Naive thymus-derived CD4-positive, alpha-beta T cell (primary cell): ENCODE measurements at regions not wholly inside any gene's neighbourhood (a gene's known extent, or its start where the extent isn't known, plus 50 kb on each side); places are given as distances from the start of the nearest gene placed in this dataset.

Experiments used
- ATAC-seq: fragments of 150-1000 bp; cut with Tn5 transposase; 2 replicates; pipeline ENCODE4 v1.10.0; 2021; ENCODE audit warnings: mild to moderate bottlenecking, moderate library complexity
- CTCF ChIA-PET: fragments of 350-600 bp; sonication (Branson Sonifier 250); formaldehyde crosslinking; loops from one replicate; lab custom pipeline; 2021; ENCODE audit warnings: antibody characterized with exemption; lab: Charles Lee
- POLR2A ChIA-PET: fragments of 350-600 bp; sonication (Branson Sonifier 250); formaldehyde crosslinking; loops from one replicate; lab custom pipeline; 2021; ENCODE audit warnings: antibody characterized with exemption, inconsistent platforms; lab: Charles Lee
- DNase-seq, 9 donors: peaks; one replicate each; pipeline versions ENCODE4 v3.0.0 to v3.0.0-alpha.2; 2020 to 2022; ENCODE audit warnings: mixed read lengths in 1 of 9
- H3K27ac ChIP-seq: one replicate; pipeline ENCODE4 v1.7.0; 2013; ENCODE audit warnings: mild to moderate bottlenecking, low read depth, low read length, moderate library complexity
- H3K27me3 ChIP-seq, 2 donors: one replicate each; pipeline ENCODE4 v1.7.0; 2013; ENCODE audit warnings: low read length in 2 of 2, mild to moderate bottlenecking in 2 of 2, moderate library complexity in 2 of 2; ENCODE audit not compliant: control insufficient read depth in 2 of 2, insufficient read depth in 2 of 2
- H3K36me3 ChIP-seq, 3 experiments: 1 replicate in 2 of 3; 2 replicates in 1 of 3; pipeline ENCODE4 v1.7.0; 2013; ENCODE audit warnings: low read length in 3 of 3, mild to moderate bottlenecking in 3 of 3, moderate library complexity in 1 of 3; ENCODE audit not compliant: insufficient read depth in 3 of 3, control insufficient read depth in 2 of 3
- H3K4me1 ChIP-seq, 2 donors: one replicate each; pipeline ENCODE4 v1.7.0; 2013; ENCODE audit warnings: low read length in 2 of 2, mild to moderate bottlenecking in 2 of 2, moderate library complexity in 1 of 2; ENCODE audit not compliant: control insufficient read depth in 2 of 2, insufficient read depth in 2 of 2
- H3K4me3 ChIP-seq: 2 replicates; pipeline ENCODE4 v1.7.0; 2013; ENCODE audit warnings: mild to moderate bottlenecking, low read length
- H3K9me3 ChIP-seq, 3 experiments: 1 replicate in 2 of 3; 2 replicates in 1 of 3; pipeline ENCODE4 v1.7.0; 2013; ENCODE audit warnings: low read length in 3 of 3; ENCODE audit not compliant: control insufficient read depth in 2 of 3
- H3K27ac Mint-ChIP-seq, 9 donors: one replicate each; pipeline ENCODE4 v1.8.0; 2020 to 2022; ENCODE audit warnings: mixed read lengths in 9 of 9, mild to moderate bottlenecking in 8 of 9, moderate library complexity in 5 of 9, inconsistent platforms in 2 of 9
- H3K27me3 Mint-ChIP-seq, 5 donors: one replicate each; pipeline ENCODE4 v1.8.0; 2021 to 2022; ENCODE audit warnings: mixed read lengths in 5 of 5, mild to moderate bottlenecking in 1 of 5
- H3K36me3 Mint-ChIP-seq, 5 donors: one replicate each; pipeline ENCODE4 v1.8.0; 2020 to 2022; ENCODE audit warnings: mixed read lengths in 5 of 5, mild to moderate bottlenecking in 3 of 5, inconsistent platforms in 1 of 5
- H3K4me1 Mint-ChIP-seq, 7 donors: one replicate each; pipeline ENCODE4 v1.8.0; 2020 to 2022; ENCODE audit warnings: mixed read lengths in 7 of 7, mild to moderate bottlenecking in 3 of 7, inconsistent platforms in 1 of 7
- H3K4me3 Mint-ChIP-seq, 10 donors: one replicate each; pipeline ENCODE4 v1.8.0; 2020 to 2022; ENCODE audit warnings: mild to moderate bottlenecking in 10 of 10, mixed read lengths in 10 of 10, moderate library complexity in 6 of 10, inconsistent platforms in 2 of 10
- H3K9me3 Mint-ChIP-seq, 11 donors: one replicate each; pipeline ENCODE4 v1.8.0; 2020 to 2022; ENCODE audit warnings: mixed read lengths in 11 of 11, mild to moderate bottlenecking in 4 of 11, inconsistent platforms in 1 of 11, moderate library complexity in 1 of 11
- intact Hi-C, 2 donors: fragments of 100-400 bp; cut with micrococcal nuclease; formaldehyde crosslinking; loops; one replicate each; pipeline ENCODE4 v1.15.1; 2023

GRCh38 chr4:100056701-100057100 is 106.6 kb upstream of the H2AZ1 start:
- ChIA-PET CTCF (no interaction called here), POLR2A (no interaction called here)
- no peak for DNase-seq
- Mint-ChIP-seq H3K36me3 (no peaks in the 10 kb centered on the region), H3K27me3 (peaks cover 6 to 31% (median 17%) of the 10 kb centered on the region in 5 donors), H3K9me3 (peaks cover 0 to 2% (median 0%) of the 10 kb centered on the region in 11 donors), H3K4me1 (no peaks in the 10 kb centered on the region), H3K4me3 (no peak overlapping the region), H3K27ac (no peak overlapping the region)
- Histone ChIP-seq H3K27me3 (no peaks in the 10 kb centered on the region), H3K4me1 (no peaks in the 10 kb centered on the region), H3K36me3 (no peaks in the 10 kb centered on the region), H3K9me3 (no peaks in the 10 kb centered on the region), H3K4me3 (no peak overlapping the region), H3K27ac (no peak overlapping the region)
- no peak for ATAC-seq
- intact Hi-C loops = no loop called here

GRCh38 chr4:100054071-100054470 is 104.0 kb upstream of the H2AZ1 start:
- Histone ChIP-seq H3K4me3 (no peak overlapping the region), H3K4me1 (no peaks in the 10 kb centered on the region), H3K9me3 (no peaks in the 10 kb centered on the region), H3K36me3 (no peaks in the 10 kb centered on the region), H3K27me3 (no peaks in the 10 kb centered on the region), H3K27ac (no peak overlapping the region)
- Mint-ChIP-seq H3K27ac (no peak overlapping the region), H3K4me1 (no peaks in the 10 kb centered on the region), H3K36me3 (peaks cover 0 to 4% (median 0%) of the 10 kb centered on the region in 5 donors), H3K4me3 (no peak overlapping the region), H3K9me3 (peaks cover 0 to 6% (median 0%) of the 10 kb centered on the region in 11 donors), H3K27me3 (peaks cover 6 to 40% (median 19%) of the 10 kb centered on the region in 5 donors)
- ChIA-PET POLR2A (no interaction called here), CTCF (no interaction called here)
- no peak for ATAC-seq
- no peak for DNase-seq
- intact Hi-C loops = no loop called here

- Histone ChIP-seq H3K27ac (no peak overlapping the region), H3K27me3 (no peaks in the 10 kb centered on the region), H3K4me3 (no peak overlapping the region), H3K36me3 (no peaks in the 10 kb centered on the region), H3K9me3 (no peaks in the 10 kb centered on the region), H3K4me1 (no peaks in the 10 kb centered on the region)
- DNase-seq = no peak
- intact Hi-C loops = no loop called here
- no peak for ATAC-seq
- Mint-ChIP-seq H3K27ac (no peak overlapping the region), H3K9me3 (peaks cover 0 to 10% (median 2%) of the 10 kb centered on the region in 11 donors), H3K4me1 (no peaks in the 10 kb centered on the region), H3K4me3 (no peak overlapping the region), H3K36me3 (peaks cover 0 to 4% (median 0%) of the 10 kb centered on the region in 5 donors), H3K27me3 (peaks cover 2 to 22% (median 17%) of the 10 kb centered on the region in 5 donors)
- CTCF ChIA-PET = no interaction called here
- POLR2A ChIA-PET = no interaction called here
These were observed 99.8 kb upstream of the H2AZ1 start for GRCh38 chr4:100049872-100050271.

- no peaks in the 10 kb centered on the region for H3K36me3 Mint-ChIP-seq
- CTCF ChIA-PET = no interaction called here
- intact Hi-C loops = no loop called here
These were observed 92.6 kb upstream of the H2AZ1 start for GRCh38 chr4:100042711-100043110.

GRCh38 chr4:100042235-100042634 is 92.2 kb upstream of the H2AZ1 start:
- Mint-ChIP-seq H3K27ac (no peak overlapping the region), H3K27me3 (peaks cover 0 to 9% (median 0%) of the 10 kb centered on the region in 5 donors), H3K4me3 (no peak overlapping the region), H3K36me3 (no peaks in the 10 kb centered on the region), H3K4me1 (no peaks in the 10 kb centered on the region), H3K9me3 (peaks cover 0 to 5% (median 0%) of the 10 kb centered on the region in 11 donors)
- H3K4me1 ChIP-seq = no peaks in the 10 kb centered on the region
- no peaks in the 10 kb centered on the region for H3K9me3 ChIP-seq
- H3K36me3 ChIP-seq = no peaks in the 10 kb centered on the region
- no peak overlapping the region for H3K27ac ChIP-seq
- DNase-seq (no peak), ATAC-seq (no peak)
- intact Hi-C loops = no loop called here
- CTCF ChIA-PET = no interaction called here
- H3K4me3 ChIP-seq = no peak overlapping the region
- H3K27me3 ChIP-seq = no peaks in the 10 kb centered on the region
- POLR2A ChIA-PET = no interaction called here

More at GRCh38 chr4:100042711-100043110, 92.6 kb upstream of the H2AZ1 start:
- no peak overlapping the region for H3K4me3 Mint-ChIP-seq
- H3K27me3 ChIP-seq = no peaks in the 10 kb centered on the region
- peaks cover 0 to 5% (median 0%) of the 10 kb centered on the region in 11 donors for H3K9me3 Mint-ChIP-seq
- no peaks in the 10 kb centered on the region for H3K36me3 ChIP-seq
- H3K4me1 Mint-ChIP-seq = no peaks in the 10 kb centered on the region
- DNase-seq (no peak), ATAC-seq (no peak)
- H3K4me3 ChIP-seq = no peak overlapping the region
- no peaks in the 10 kb centered on the region for H3K4me1 ChIP-seq
- H3K27me3 Mint-ChIP-seq = peaks cover 0 to 9% (median 0%) of the 10 kb centered on the region in 5 donors
- H3K27ac Mint-ChIP-seq = no peak overlapping the region
- POLR2A ChIA-PET = no interaction called here
- no peaks in the 10 kb centered on the region for H3K9me3 ChIP-seq
- H3K27ac ChIP-seq = no peak overlapping the region

GRCh38 chr4:100041646-100042045 is 91.6 kb upstream of the H2AZ1 start:
- Mint-ChIP-seq H3K4me1 (no peaks in the 10 kb centered on the region), H3K27me3 (peaks cover 0 to 11% (median 0%) of the 10 kb centered on the region in 5 donors), H3K4me3 (no peak overlapping the region), H3K9me3 (peaks cover 0 to 6% (median 1%) of the 10 kb centered on the region in 11 donors), H3K27ac (no peak overlapping the region), H3K36me3 (peaks cover 0 to 3% (median 0%) of the 10 kb centered on the region in 5 donors)
- Histone ChIP-seq H3K27me3 (no peaks in the 10 kb centered on the region), H3K4me1 (no peaks in the 10 kb centered on the region), H3K9me3 (no peaks in the 10 kb centered on the region), H3K36me3 (no peaks in the 10 kb centered on the region), H3K27ac (no peak overlapping the region), H3K4me3 (no peak overlapping the region)
- intact Hi-C loops = no loop called here
- ChIA-PET CTCF (no interaction called here), POLR2A (no interaction called here)
- no peak for ATAC-seq
- no peak for DNase-seq

GRCh38 chr4:100034023-100034664 is 84.1 kb upstream of the H2AZ1 start:
- H3K9me3 Mint-ChIP-seq = peaks cover 0 to 16% (median 4%) of the 10 kb centered on the region in 11 donors
- no peak for DNase-seq
- no peak overlapping the region for H3K27ac ChIP-seq
- no peaks in the 10 kb centered on the region for H3K27me3 ChIP-seq
- H3K4me3 ChIP-seq = no peak overlapping the region
- no peak overlapping the region for H3K27ac Mint-ChIP-seq
- no peak overlapping the region for H3K4me3 Mint-ChIP-seq
- no peaks in the 10 kb centered on the region for H3K36me3 ChIP-seq
- peaks cover 0 to 5% (median 0%) of the 10 kb centered on the region in 5 donors for H3K36me3 Mint-ChIP-seq
- ChIA-PET POLR2A (no interaction called here), CTCF (interaction anchor here (0.5 kb wide), 1 partner anchor 37 kb away, joined by 3 read pairs; no protein-coding TSS in a partner anchor)
- no peaks in the 10 kb centered on the region for H3K9me3 ChIP-seq
- no peaks in the 10 kb centered on the region for H3K4me1 ChIP-seq
- peaks cover 0 to 17% (median 6%) of the 10 kb centered on the region in 5 donors for H3K27me3 Mint-ChIP-seq
- no peaks in the 10 kb centered on the region for H3K4me1 Mint-ChIP-seq
- ATAC-seq = no peak
- intact Hi-C loops = loop anchor here in 1 of 2 donors (1.0 kb wide), 1 partner anchor 59 kb away; no protein-coding TSS in a partner anchor
